Islet precursor cell (in vitro differentiated cells): ENCODE measurements at regions not wholly inside any gene's neighbourhood (a gene's known extent, or its start where the extent isn't known, plus 50 kb on each side); places are given as distances from the start of the nearest gene placed in this dataset.
"Not testable (repeated sequence)": the region's sequence is repeated elsewhere in the genome, so short reads cannot be mapped to it uniquely, and the experiment has no call there.

ENCODE experiments used
- DNase-seq: peaks from one replicate; pipeline ENCODE4 v3.0.0-alpha.2; 2018

- DNase-seq: not testable (repeated sequence)
Measured at GRCh38 chr9:2397875-2398274, 223.7 kb upstream of the VLDLR start.

DNA sequence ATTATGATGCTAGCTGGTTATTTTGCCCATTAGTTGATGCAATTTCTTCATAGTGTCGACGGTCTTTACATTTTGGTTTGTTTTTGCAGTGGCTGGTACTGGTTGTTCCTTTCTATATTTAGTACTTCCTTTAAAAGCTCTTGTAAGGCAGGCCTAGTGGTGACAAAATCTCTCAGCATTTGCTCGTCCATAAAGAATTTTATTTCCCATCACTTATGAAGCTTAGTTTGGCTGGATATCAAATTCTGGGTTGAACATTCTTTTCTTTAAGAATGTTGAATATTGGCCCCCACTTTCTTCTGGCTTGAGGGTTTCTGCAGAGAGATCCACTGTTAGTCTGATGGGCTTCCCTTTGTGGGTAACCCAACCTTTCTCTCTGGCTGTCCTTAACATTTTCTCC lies 219.8 kb upstream of the VLDLR start:
- not testable (repeated sequence) for DNase-seq

- no peak for DNase-seq
Measured at GRCh38 chr9:2403701-2404100, 217.9 kb upstream of the VLDLR start.

- no peak for DNase-seq
Measured at GRCh38 chr9:2406252-2406651, 215.3 kb upstream of the VLDLR start.

- no peak for DNase-seq
Measured at GRCh38 chr9:2407450-2407849, 214.1 kb upstream of the VLDLR start.

DNA sequence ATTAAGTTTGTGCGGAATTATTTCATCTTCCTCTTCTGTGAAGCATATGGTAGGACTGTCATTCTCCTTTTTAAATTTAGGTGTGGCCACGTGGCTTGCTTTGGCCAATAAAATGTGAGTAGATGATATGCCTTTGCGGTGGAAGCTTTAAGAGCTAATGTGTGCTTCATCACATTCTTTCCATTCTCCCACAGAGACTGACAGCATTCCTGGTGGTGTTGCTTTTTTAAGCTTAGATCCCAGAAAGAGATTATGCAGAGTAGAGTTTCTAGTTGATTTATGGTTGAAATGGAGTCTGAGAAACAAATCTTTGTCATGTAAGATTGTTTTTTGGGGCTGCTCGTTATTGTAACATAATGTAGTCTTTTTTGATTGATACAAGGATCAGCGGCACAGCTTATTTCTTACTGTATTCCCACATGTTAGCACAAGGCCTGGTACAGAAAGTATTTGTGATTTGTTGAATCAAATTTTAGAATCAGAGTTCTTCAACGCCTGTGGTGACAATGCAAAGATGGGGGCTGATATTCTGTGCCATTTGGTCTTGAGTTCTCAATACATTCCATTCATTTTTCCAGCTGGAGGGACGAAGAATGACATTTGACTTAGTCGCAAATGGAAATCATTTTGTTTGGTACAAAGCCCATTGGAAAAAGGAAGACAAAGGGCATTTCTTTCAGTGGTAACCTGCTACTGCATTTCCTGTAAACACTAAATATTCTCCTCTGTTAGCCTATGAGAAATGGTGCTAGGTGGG lies 209.9 kb upstream of the VLDLR start:
- DNase-seq: peak; percentile 77

- no peak for DNase-seq
Measured at GRCh38 chr9:2413160-2413805, 208.3 kb upstream of the VLDLR start.

DNA sequence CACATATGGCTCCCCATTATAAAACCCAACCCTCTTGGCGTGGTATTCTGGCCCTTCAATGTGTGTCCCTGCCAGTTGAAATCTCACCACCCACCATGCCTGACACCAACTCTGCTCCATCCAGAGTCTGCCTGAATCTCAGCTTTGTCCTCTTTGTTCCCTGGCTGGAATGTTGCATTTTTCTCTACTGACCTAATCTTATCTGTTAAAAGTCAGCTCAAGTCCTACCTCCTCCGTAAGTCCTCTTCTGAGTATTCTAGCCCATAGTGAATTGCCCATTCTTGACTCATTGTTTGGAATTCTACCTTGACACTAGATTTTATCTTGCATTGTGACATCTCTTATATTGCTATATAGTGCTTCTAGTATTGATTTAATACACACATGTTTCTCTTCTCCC lies 207.1 kb upstream of the VLDLR start:
- DNase-seq: peak; percentile 65

GRCh38 chr9:2415326-2415725 lies 206.3 kb upstream of the VLDLR start:
- no peak for DNase-seq

DNA sequence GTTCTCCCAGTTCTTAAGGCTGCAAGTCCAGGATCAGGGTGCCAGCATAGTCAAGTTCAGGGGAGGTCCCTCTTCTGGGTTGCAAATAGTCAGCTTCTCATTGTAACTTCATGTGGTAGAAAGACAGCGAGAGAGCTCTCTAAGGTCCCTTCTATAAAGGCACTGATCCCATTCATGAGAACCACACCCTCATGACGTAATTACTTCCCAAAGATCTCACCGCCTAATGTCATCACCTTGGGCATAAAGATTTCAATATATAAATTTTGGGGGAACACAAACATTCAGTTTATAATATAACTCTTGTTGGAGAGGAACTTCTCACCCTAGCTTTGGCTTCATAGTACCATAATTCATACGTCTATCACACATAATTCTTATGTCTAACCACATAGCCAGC lies 203.9 kb upstream of the VLDLR start:
- DNase-seq: no peak

GRCh38 chr9:2418619-2419018 lies 203.0 kb upstream of the VLDLR start:
- no peak for DNase-seq

GRCh38 chr9:2419347-2419746 lies 202.2 kb upstream of the VLDLR start:
- DNase-seq: no peak

DNA sequence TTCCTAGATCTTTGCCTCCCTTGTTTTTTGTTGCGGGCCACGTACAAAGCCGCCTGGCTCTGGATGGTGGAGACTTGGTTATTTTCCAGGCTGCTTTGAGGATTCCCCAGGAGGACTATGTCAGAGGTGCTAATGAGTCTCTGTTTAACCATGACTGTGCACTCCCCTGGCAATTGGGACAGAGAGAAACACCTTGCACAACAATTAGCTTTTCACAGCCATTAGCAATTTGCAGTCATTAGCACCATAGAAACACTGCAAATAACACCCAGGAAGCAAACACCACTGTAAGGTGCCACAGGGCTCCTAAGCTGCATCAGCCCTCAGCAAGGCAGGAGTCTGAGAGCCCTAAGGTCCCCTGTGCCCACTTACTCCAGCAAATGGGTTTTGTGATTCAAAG lies 201.0 kb upstream of the VLDLR start:
- no peak for DNase-seq

DNA sequence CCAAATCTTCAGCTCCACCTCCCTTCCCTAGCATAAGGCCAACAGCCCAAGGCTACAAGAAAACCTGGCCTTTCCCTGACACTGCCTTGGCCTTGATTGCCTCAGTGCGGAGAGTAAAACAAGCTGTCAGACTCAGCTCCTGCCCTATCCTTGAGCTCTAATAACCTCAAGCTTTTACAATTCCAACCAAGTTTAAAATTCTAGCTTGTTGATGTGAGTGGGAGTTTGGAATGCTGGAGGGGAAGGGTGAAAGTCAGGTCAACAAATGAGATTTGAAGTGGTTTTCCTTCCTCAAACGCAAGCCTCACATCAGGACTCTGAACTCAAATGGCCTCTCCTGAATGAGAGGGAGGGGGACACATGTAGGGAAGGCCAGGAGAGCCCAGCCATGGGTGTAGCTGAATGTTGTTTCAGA lies 197.0 kb upstream of the VLDLR start:
- no peak for DNase-seq

- DNase-seq: no peak
Measured at GRCh38 chr9:2425676-2426075, 195.9 kb upstream of the VLDLR start.

GRCh38 chr9:2427120-2427891 lies 194.3 kb upstream of the VLDLR start:
- no peak for DNase-seq

DNA sequence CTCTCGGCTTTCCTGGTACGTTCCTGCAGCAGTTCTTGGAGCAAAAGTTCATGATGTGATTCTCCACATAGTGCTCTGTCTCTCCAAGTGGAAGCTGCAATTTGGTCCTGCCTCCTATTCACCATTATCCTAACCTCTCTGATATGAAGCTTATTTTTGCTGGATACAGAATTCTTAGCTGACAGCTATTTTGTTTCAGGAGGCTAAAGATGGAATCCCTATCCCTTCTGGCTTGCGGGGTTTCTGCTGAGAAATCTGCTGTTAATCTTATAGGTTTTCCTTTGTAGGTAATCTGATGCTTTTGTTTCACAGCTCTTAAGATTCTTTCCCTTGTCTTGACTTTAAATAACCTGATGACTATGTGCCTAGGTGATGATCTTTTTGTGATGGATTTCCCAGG lies 181.6 kb upstream of the VLDLR start:
- no peak for DNase-seq

- not testable (repeated sequence) for DNase-seq
Measured at GRCh38 chr9:2443933-2444332, 177.7 kb upstream of the VLDLR start.

DNA sequence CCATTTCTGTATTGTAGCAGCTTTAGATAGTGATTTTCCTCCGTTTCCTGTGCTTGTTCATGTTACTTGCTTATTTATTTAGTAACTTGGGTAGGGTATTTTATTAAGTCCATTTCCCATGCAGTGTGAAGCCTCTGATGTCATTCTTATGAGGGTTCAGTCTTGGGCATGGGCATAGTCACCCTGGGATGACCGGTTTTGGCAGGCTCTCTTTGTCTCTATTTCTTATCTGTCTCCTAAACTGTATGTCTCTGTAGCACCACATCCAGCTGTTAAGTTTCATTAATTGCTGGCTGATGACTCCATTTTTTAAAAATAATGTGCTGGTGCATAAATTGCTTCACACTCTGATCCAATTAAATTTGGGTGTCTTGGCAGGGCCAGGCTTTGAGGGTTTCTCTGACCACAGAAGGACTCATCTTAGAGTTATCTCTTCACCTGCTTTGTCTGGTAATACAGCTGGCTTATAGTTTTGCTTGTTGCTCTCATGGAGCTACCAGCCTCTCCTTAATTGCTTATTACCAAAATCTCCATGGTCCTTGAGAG lies 173.3 kb upstream of the VLDLR start:
- DNase-seq: peak; percentile 17

- no peak for DNase-seq
Measured at GRCh38 chr9:2453106-2453505, 168.5 kb upstream of the VLDLR start.

- no peak for DNase-seq
Measured at GRCh38 chr9:2453701-2454100, 167.9 kb upstream of the VLDLR start.

DNA sequence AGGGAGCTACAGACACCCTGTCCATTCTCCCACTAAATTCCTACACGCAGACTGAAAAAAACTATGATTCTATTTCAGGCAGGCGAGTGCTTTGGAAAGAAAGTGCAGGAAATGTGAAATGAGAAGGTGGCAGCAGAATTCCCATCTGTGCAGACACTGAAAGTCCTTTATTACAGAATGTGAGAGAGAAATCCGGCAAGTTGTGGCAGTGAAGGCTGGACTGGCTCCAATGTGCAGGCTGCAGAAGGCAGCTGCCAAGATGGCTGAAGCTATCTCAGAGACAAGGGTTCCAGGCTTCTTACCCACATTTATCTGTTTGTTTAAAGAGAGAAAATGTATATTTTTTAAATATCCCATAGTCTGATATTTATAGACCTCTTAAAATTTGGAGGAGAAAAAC lies 161.8 kb upstream of the VLDLR start:
- no peak for DNase-seq

- no peak for DNase-seq
Measured at GRCh38 chr9:2461892-2462291, 159.7 kb upstream of the VLDLR start.

DNA sequence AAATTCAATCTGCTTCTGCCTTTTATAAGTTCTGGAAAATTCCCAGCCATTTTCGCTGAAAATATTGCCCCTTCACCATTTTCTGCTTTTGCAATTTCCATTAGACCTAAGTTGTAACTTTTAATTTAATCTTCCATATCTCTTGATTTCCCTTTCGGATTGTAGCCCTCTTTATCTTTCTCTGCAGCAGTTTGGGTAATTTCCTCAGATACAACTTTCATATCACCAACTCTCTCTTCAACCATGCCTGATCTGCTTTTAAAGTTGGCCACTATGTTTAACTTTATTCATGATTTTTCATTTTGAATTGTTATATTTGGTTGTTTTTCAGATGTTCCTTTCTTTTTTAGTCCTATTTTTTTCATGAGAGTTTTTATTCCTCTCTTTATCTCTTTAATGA lies 157.0 kb upstream of the VLDLR start:
- DNase-seq: no peak
